Hippocampal formation (tissue), 2 donors: ENCODE measurements at regions not wholly inside any gene's neighbourhood (a gene's known extent, or its start where the extent isn't known, plus 50 kb on each side); places are given as distances from the start of the nearest gene placed in this dataset.
"Not testable (repeated sequence)": the region's sequence is repeated elsewhere in the genome, so short reads cannot be mapped to it uniquely, and the experiment has no call there.

Experiments used
- DNase-seq, 2 donors: peaks; one replicate each; lab custom pipeline; 2025; lab: John Stamatoyannopoulos, UW

GRCh38 chr16:76716251-76716650 is 439.1 kb downstream of the CNTNAP4 start:
- DNase-seq, result not testable (repeated sequence)

- no peak for DNase-seq
Measured at GRCh38 chr16:76724181-76724580, 447.0 kb downstream of the CNTNAP4 start.

DNA sequence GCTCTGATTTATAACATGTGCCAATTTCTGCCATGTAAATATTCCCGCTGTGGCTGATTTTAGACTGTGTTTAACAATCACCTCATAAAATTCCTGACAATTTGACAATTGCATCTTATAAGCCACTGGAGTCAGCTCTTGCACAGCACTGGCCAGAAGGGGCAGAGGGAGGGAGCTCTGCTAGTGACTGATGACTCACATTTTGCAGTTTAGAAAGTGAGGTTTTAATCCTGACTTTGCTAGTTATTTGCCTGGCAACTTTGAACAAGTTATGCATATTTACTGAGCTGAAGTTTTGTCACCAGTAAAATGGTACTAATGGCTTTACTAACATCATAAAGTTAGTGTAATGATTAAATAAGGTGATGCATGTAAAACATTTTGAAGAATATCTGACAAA is 452.3 kb downstream of the CNTNAP4 start:
- no peak for DNase-seq

GRCh38 chr16:76732894-76733293 is 455.7 kb downstream of the CNTNAP4 start:
- DNase-seq, result no peak

GRCh38 chr16:76741623-76742022 is 449.4 kb upstream of the MON1B start:
- DNase-seq, result no peak

DNA sequence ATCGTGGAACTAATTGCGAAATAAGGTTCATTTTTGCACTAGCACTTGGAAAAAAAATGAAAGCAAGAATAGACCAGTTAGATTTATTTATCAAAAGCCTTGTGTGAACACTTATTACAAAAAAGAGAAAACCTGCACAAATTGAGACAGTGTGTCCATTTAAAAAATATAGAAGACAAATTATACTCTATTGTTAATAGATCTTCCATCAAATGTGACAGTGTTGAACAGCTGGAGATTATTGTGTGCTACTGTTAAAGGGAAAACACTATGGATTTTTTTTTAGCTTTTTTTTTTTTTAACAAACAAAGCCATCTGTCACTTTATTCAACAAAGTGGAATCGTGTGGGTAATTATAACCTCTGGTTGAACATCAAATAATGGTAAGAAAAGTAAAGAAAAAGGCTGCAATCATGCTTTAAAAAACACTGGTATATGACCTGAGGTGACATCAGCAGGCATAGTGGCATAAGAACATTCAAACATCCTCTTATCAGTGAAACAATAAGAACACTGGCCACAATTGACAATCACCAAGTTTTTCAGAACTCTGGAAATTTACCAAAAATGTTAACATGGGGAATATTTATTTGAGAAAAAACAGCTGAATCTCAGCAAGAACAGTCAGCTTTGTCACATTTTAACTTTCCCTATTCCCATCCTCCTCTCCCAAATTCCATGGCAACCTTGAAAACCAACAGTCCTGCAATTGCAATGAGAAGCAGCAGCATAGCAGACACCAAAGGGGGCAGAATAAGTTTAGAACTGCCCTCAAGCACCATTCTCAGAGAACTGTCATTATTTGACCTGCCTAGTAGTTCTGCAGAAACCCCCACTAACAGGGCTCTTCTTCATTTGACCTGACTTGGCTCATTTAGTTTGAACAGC is 442.3 kb upstream of the MON1B start:
- DNase-seq, result no peak

DNA sequence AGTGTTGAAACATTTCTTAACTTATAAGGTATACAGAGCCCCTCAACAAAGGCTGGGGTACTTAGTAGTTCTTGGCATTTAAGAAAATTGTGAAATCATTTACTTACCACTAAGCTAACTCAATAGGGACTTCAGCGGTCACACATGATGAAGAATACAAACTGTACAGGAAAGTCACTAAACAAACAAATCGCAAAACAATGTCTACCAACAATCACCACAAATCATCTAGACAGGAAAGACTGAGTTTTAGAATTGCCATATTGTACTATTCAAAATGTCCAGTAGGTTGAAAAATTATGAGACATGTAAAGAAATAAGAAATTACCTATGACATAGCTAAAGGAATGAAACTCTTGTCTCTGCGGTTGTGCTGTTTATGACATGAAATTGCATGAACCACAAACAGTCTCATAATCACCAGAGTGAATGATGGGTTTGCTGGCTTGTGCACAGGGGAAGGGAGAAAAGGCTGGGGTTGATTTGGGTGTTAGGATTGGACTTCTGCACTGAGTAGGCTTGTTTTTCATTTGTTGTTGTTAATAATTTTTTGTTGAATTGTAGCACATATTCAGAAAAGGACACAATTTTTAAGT is 441.1 kb upstream of the MON1B start:
- DNase-seq, result no peak

- no peak for DNase-seq
Measured at GRCh38 chr16:76755496-76755895, 435.5 kb upstream of the MON1B start.

DNA sequence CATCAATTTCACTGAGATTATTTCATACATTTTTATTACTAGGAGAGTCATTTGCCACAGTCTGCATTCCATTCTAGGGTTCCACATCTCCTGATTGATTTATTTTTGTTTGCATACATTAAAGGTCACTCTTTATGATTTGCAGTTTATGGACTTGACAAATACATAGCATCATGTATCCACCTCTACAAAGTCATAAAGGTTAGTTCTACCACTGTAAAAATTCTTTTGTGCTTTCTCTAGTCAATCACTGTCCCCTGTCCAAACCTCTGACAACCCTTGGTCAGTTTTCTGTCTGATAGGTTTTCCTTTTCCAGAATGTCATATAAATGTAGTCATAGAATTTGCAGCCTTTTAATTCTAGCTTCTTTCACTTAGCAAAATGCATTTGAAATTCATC is 434.6 kb upstream of the MON1B start:
- no peak for DNase-seq

DNA sequence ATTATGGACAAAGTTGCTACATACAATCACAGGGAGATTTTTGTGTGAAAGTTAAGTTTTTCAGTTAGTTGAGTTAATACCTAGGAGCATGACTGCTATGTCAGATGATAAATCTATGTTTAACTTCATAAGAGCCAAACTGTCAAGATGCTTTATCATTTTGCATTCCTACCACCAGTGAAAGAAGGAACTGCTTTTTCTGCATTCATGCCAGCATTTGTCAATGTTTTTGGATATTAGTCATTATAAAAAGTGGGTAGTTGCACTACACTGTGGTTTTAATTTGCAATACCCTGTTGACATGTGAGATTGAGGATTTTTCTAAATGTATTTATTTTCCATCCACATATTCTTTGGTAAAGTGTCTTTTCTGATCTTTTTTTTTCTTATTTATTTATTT is 434.0 kb upstream of the MON1B start:
- no peak for DNase-seq

- DNase-seq, result no peak
Measured at GRCh38 chr16:76766538-76766937, 424.5 kb upstream of the MON1B start.

DNA sequence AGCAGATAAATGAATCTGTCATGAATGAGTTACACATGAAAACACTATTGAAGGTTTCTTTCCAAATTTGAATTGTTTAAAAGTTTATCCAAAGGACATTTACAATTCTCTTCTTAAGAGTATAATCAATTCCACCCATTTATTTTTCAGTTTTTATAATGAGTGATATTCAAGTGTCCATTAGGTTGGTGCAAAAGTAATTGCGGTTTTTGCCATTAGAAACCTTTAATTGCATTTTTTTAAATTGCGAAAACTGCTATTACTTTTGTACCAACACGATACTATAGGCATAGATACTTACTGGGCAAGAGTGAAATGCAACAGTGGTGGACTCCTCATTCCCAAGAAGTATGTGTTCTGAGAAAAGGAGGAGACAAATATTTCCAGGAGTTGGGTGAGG is 422.7 kb upstream of the MON1B start:
- no peak for DNase-seq

DNA sequence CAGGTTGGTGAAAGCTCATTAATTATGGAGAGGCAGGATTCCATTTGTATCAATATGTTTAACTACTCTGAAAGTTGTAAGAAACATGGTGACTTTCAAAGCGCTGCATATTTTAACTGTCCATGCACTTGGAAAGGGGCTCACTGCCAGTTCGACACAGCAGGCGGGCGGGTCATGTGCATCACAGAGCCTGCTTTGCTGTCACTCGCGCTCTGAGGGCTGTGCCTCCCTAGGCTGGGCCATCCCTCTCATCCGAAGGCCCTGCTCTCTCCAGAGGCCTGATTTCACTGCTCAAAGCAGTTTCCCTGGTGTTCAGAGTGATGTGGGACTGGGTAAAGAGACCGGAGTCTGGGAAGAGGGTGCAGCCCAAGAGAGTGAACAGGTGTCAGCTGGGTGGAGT is 422.0 kb upstream of the MON1B start:
- no peak for DNase-seq

GRCh38 chr16:76771216-76771615 is 419.8 kb upstream of the MON1B start:
- DNase-seq, result peak in 1 of 2 donors; percentile 5

DNA sequence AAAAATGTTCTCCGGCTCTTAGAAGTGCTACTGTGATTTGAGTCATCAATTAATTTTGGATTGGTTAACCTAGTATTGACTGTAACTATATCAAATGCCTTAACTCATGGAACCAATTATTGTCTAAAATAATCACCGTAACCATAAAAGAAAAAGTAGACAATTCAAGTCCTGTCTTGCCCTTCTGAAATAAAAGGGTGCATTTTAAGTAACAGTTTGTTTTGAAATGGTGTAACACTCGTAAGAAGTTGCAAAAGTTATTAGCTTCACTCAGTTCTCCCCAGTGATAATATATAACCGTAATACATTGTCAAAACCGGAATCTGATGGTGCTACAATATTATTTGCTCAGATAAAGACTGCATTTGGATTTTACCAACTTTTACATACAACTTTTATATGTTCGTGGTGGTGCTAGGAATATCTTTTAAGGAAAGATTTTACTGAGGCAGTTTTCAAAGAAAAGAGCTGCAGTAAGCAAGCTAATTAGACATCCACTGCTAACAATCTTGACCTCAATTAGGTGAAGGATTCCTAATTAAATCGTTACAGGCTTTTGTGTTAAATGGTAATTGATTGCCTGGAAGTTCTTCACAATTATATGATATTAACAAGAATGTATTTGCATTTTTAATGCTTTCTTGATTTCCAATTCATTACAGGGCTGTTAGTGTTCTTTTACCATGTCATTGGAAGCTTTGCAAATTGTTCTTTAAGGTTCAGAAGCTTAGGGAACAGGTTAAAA is 413.1 kb upstream of the MON1B start:
- DNase-seq, result no peak

- DNase-seq, result no peak
Measured at GRCh38 chr16:76780556-76780955, 410.4 kb upstream of the MON1B start.

GRCh38 chr16:76784530-76784929 is 406.5 kb upstream of the MON1B start:
- DNase-seq, result no peak

- no peak for DNase-seq
Measured at GRCh38 chr16:76787394-76787793, 403.6 kb upstream of the MON1B start.

DNA sequence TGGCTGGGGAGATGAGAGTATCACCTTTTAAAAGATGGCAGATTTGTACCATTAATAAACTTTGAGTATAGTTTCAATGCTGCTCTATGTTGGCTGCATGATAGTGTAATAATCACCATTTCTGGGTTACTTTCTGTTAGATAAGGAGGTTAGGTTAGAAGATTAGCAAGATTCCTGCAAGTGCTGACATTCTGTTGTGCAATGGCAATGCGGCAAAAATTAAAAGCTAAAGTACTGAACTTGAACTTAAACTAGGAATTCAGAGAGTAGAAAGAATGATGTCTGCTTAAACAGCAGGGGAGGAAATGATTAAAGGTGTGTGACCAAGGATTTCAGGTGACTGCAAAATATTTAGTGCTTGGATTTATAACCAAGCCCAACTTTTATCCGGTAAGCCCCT is 399.8 kb upstream of the MON1B start:
- no peak for DNase-seq

- no peak for DNase-seq
Measured at GRCh38 chr16:76796416-76796815, 394.6 kb upstream of the MON1B start.

DNA sequence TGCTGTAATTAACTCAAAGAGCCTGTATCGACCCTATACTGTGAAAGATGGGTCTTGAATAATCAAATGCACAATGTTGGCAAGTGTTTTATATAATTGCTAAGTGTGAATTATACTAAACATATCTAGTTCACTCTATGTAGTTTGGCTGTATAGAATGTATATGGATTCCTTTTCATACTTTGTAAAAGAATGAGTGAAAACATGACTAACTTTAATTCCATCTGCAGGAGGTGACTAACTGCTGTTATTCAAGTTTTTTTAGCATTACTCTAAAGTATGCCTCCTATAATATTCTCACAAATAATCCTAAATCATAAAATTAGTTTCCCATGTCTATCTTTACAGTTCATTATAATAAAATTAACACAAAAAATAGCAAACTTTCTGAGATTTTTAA is 394.0 kb upstream of the MON1B start:
- DNase-seq, result no peak

- no peak for DNase-seq
Measured at GRCh38 chr16:76797457-76797856, 393.5 kb upstream of the MON1B start.

- DNase-seq, result no peak
Measured at GRCh38 chr16:76800196-76800595, 390.8 kb upstream of the MON1B start.
